ENCODE measurements at regions not wholly inside any gene's neighbourhood (a gene's known extent, or its start where the extent isn't known, plus 50 kb on each side); places are given as distances from the start of the nearest gene placed in this dataset.

DNA sequence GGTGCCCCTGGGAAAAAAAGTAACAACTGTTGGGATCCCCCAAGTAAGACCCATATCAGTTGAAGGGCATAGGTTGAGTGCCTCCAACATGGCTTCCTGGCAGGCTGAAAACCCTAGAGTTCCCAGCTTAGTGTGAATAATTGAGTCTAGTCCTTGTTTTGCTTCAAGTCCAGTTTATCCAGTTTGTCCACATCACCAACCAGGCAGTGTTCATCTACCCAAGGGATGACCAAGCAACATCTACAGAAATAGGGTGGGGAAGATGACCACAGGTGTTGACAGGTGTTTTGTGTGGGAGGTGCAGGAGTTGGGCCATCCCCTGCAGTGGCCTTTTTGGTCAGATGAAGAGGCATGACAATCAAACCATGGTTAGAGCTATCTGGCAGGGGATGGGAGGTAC, 54.3 kb upstream of the ERO1B start:
- TF ChIP-seq, protein P1, sequence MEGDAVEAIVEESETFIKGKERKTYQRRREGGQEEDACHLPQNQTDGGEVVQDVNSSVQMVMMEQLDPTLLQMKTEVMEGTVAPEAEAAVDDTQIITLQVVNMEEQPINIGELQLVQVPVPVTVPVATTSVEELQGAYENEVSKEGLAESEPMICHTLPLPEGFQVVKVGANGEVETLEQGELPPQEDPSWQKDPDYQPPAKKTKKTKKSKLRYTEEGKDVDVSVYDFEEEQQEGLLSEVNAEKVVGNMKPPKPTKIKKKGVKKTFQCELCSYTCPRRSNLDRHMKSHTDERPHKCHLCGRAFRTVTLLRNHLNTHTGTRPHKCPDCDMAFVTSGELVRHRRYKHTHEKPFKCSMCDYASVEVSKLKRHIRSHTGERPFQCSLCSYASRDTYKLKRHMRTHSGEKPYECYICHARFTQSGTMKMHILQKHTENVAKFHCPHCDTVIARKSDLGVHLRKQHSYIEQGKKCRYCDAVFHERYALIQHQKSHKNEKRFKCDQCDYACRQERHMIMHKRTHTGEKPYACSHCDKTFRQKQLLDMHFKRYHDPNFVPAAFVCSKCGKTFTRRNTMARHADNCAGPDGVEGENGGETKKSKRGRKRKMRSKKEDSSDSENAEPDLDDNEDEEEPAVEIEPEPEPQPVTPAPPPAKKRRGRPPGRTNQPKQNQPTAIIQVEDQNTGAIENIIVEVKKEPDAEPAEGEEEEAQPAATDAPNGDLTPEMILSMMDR (IDR thresholded peaks at IDR 0.05), result no peak
- TF ChIP-seq POLR2A (IDR thresholded peaks at IDR 0.05), result no peak
- TF ChIP-seq POLR2AphosphoS5 (IDR thresholded peaks at IDR 0.05; ENCODE audit: insufficient read depth in 1 of 2, low read depth in 1 of 2), result no peak

All from vagina (tissue), 2 donors.